H1 (cell line): ENCODE measurements at regions not wholly inside any gene's neighbourhood (a gene's known extent, or its start where the extent isn't known, plus 50 kb on each side); places are given as distances from the start of the nearest gene placed in this dataset.

Experiments
- EGR1 ChIP-seq: IDR thresholded peaks from 2 replicates; pipeline ENCODE4 v1.6.1; 2011; ENCODE audit warnings: low read depth, low read length, borderline replicate concordance
- EZH2 ChIP-seq: fragments of 200-600 bp; sonication (generic); IDR thresholded peaks from 2 replicates; pipeline ENCODE4 v1.7.1; 2012; ENCODE audit warnings: low read depth, mild to moderate bottlenecking, moderate library complexity, low read length, inconsistent platforms; ENCODE audit not compliant: severe bottlenecking
- SIN3A ChIP-seq, 2 experiments: IDR thresholded peaks in 1 of 2; conservative IDR thresholded peaks in 1 of 2; 2 replicates each; pipeline ENCODE4 v1.6.1; 2011 to 2012; ENCODE audit warnings: low read length in 2 of 2, improper control_type of control experiment in 1 of 2, low read depth in 1 of 2, mild to moderate bottlenecking in 1 of 2
- TF ChIP-seq, protein P1 (sequence below), 3 experiments: IDR thresholded peaks; 1 replicate in 2 of 3; 2 replicates in 1 of 3; pipeline versions ENCODE4 v1.5.1 to v1.6.1; 2011; ENCODE audit warnings: low read length in 3 of 3, mild to moderate bottlenecking in 3 of 3, inconsistent platforms in 2 of 3, low read depth in 1 of 3, moderate library complexity in 1 of 3; ENCODE audit not compliant: insufficient read depth in 1 of 3; ENCODE audit errors: control extremely low read depth in 1 of 3

DNA sequence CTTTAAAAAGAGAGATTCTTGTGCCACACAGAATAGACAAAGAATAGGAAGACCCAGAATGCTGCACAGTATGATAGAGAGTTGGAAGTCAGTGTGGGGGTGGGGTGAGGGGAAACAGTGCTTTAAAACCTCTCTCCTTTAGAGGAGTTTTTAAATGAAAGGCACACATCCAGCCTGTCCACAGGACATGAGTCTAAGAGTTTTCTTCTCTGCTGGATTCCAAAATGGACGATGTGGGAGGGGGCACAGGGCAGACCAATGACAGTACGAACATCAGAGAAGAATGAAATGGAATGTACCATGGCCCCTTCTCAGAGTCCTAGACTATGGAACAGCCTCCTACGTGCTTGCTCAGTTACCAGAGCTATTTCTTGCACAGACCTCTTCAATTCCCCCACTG is 458.2 kb upstream of the DAB1 start:
- no peak for TF ChIP-seq EZH2
- no peak for TF ChIP-seq EGR1
- TF ChIP-seq, protein P1, sequence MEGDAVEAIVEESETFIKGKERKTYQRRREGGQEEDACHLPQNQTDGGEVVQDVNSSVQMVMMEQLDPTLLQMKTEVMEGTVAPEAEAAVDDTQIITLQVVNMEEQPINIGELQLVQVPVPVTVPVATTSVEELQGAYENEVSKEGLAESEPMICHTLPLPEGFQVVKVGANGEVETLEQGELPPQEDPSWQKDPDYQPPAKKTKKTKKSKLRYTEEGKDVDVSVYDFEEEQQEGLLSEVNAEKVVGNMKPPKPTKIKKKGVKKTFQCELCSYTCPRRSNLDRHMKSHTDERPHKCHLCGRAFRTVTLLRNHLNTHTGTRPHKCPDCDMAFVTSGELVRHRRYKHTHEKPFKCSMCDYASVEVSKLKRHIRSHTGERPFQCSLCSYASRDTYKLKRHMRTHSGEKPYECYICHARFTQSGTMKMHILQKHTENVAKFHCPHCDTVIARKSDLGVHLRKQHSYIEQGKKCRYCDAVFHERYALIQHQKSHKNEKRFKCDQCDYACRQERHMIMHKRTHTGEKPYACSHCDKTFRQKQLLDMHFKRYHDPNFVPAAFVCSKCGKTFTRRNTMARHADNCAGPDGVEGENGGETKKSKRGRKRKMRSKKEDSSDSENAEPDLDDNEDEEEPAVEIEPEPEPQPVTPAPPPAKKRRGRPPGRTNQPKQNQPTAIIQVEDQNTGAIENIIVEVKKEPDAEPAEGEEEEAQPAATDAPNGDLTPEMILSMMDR (IDR thresholded peaks at IDR 0.05; ENCODE audit: control extremely low read depth in 1 of 3, insufficient read depth in 1 of 3, low read depth in 1 of 3, low read length in 3 of 3): no peak
- no peak for TF ChIP-seq SIN3A (conservative IDR thresholded peaks at IDR 0.05 in 1 of 2, IDR thresholded peaks at IDR 0.05 in 1 of 2; ENCODE audit: low read depth in 1 of 2, low read length in 2 of 2)
